Bronchial epithelial cell (primary cell): ENCODE measurements at regions not wholly inside any gene's neighbourhood (a gene's known extent, or its start where the extent isn't known, plus 50 kb on each side); places are given as distances from the start of the nearest gene placed in this dataset.

Experiments
- DNase-seq: peaks from one replicate; pipeline ENCODE4 v3.0.0-alpha.2; 2010; ENCODE audit warnings: low read depth
- FAIRE-seq: peaks from 2 replicates; lab custom pipeline; 2011; peaks lifted over from hg19 to GRCh38; lab: Jason Lieb, UNC
- H3K27me3 ChIP-seq: 2 replicates; pipeline ENCODE4 v1.5.1; 2011; ENCODE audit warnings: low read length; ENCODE audit not compliant: control insufficient read depth, insufficient read depth
- H3K36me3 ChIP-seq: 2 replicates; pipeline ENCODE4 v1.5.1; 2011; ENCODE audit warnings: low read length; ENCODE audit not compliant: control insufficient read depth, insufficient read depth
- H3K4me3 ChIP-seq: 2 replicates; pipeline ENCODE4 v1.5.1; 2011; ENCODE audit warnings: mild to moderate bottlenecking, low read depth, low read length, control low read depth
- TF ChIP-seq, protein P1 (sequence below): IDR thresholded peaks from 2 replicates; pipeline ENCODE4 v1.5.1; 2011; ENCODE audit warnings: mild to moderate bottlenecking, moderate library complexity, low read length, control low read depth, inconsistent platforms; ENCODE audit not compliant: insufficient read depth, severe bottlenecking

- no peak for DNase-seq
- no peaks in the 10 kb centered on the region for H3K27me3 ChIP-seq
- no peak overlapping the region for H3K4me3 ChIP-seq
- H3K36me3 ChIP-seq = no peaks in the 10 kb centered on the region
- TF ChIP-seq, protein P1, sequence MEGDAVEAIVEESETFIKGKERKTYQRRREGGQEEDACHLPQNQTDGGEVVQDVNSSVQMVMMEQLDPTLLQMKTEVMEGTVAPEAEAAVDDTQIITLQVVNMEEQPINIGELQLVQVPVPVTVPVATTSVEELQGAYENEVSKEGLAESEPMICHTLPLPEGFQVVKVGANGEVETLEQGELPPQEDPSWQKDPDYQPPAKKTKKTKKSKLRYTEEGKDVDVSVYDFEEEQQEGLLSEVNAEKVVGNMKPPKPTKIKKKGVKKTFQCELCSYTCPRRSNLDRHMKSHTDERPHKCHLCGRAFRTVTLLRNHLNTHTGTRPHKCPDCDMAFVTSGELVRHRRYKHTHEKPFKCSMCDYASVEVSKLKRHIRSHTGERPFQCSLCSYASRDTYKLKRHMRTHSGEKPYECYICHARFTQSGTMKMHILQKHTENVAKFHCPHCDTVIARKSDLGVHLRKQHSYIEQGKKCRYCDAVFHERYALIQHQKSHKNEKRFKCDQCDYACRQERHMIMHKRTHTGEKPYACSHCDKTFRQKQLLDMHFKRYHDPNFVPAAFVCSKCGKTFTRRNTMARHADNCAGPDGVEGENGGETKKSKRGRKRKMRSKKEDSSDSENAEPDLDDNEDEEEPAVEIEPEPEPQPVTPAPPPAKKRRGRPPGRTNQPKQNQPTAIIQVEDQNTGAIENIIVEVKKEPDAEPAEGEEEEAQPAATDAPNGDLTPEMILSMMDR = no peak
- FAIRE-seq = peak; percentile 13
These were observed 389.0 kb downstream of the SOX11 start for GRCh38 chr2:6080932-6081753.

DNA sequence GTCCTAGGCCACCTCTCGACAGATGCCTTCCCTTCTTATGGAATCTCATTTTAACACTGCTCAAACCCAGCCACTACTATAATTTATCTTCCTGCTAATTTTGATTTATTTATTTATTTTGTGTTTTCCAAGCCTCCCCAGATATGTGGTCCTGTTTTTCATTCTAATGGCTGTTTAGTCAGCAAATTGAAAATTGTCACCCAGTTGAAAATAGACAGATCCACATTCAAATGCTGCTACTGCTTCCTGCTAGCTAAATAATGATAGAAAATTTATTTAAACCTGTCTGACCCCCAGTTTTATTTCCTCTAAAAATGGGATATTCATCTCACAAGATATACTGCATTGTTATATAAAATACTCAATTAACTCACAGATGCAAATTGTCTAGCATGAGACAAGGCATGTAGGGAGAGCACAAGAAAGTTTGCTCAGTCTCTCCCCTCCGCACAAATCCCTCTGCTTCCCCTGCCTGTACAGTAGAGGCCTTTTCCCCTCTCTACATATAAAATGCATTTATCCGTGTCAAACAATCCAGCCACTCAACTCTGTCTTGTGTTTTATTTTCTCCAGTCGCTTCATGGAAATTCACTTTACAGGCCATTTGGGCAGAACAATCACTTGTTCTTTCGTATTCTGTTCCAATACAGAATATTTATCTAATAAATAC lies 389.9 kb downstream of the SOX11 start:
- no peaks in the 10 kb centered on the region for H3K36me3 ChIP-seq
- FAIRE-seq (no peak), DNase-seq (no peak)
- H3K27me3 ChIP-seq = no peaks in the 10 kb centered on the region
- no peak overlapping the region for H3K4me3 ChIP-seq
- TF ChIP-seq, protein P1 = no peak

- Histone ChIP-seq H3K36me3 (no peaks in the 10 kb centered on the region), H3K27me3 (no peaks in the 10 kb centered on the region), H3K4me3 (no peak overlapping the region)
- DNase-seq = no peak
- no peak for FAIRE-seq
- TF ChIP-seq, protein P1 = no peak
These were observed 390.4 kb downstream of the SOX11 start for GRCh38 chr2:6082625-6083018.

- TF ChIP-seq, protein P1 = no peak
- Histone ChIP-seq H3K4me3 (no peak overlapping the region), H3K27me3 (no peaks in the 10 kb centered on the region), H3K36me3 (no peaks in the 10 kb centered on the region)
- no peak for DNase-seq
- no peak for FAIRE-seq
These were observed 391.0 kb downstream of the SOX11 start for GRCh38 chr2:6083136-6083535.

DNA sequence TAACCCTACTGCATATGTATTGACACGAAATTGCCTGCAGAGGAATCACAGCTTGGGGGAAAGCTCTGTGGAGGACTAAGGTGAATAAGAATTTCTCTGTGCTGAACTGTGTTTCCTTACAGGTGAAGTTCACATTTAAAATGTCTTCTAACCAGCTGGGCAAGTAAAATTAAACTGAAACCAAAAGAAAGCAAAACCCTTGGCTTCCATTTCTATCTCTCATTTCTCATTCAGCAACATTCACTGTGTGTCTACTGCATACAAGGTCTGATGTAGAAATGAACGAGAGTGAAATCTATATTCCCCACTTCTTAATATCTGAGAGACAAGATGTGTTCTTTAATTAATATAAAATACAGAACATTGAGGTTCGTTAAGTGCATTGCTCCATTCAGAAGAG lies 397.3 kb downstream of the SOX11 start:
- no peaks in the 10 kb centered on the region for H3K27me3 ChIP-seq
- no peak for FAIRE-seq
- H3K36me3 ChIP-seq = no peaks in the 10 kb centered on the region
- DNase-seq = no peak
- TF ChIP-seq, protein P1 = no peak
- no peak overlapping the region for H3K4me3 ChIP-seq
